Esophagus muscularis mucosa (tissue), 4 donors: ENCODE measurements at regions not wholly inside any gene's neighbourhood (a gene's known extent, or its start where the extent isn't known, plus 50 kb on each side); places are given as distances from the start of the nearest gene placed in this dataset.

Source experiments
- DNase-seq: peaks from one replicate; pipeline ENCODE4 v3.0.0-alpha.2; 2017; ENCODE audit errors: extremely low spot score
- H3K27ac ChIP-seq, 4 donors: fragments of 200-600 bp; sonication (generic); replicated peaks in 1 of 4; 1 replicate in 3 of 4; 2 replicates in 1 of 4; pipeline ENCODE4 v1.5.1; 2016 to 2019; ENCODE audit warnings: mild to moderate bottlenecking in 1 of 4
- H3K27me3 ChIP-seq, 4 donors: fragments of 200-600 bp; sonication (generic); one replicate each; pipeline versions ENCODE4 v1.5.1 to v1.6.0; 2016 to 2019
- H3K36me3 ChIP-seq, 4 donors: fragments of 200-600 bp; sonication (generic); one replicate each; pipeline ENCODE4 v1.5.1; 2016 to 2019
- H3K4me1 ChIP-seq, 4 donors: fragments of 200-600 bp; sonication (generic); one replicate each; pipeline ENCODE4 v1.5.1; 2016 to 2019
- H3K4me3 ChIP-seq, 4 donors: fragments of 200-600 bp; sonication (generic); 1 replicate in 2 of 4; 2 replicates in 2 of 4; pipeline ENCODE4 v1.5.1; 2016 to 2019; ENCODE audit warnings: mild to moderate bottlenecking in 4 of 4, moderate library complexity in 1 of 4
- H3K9me3 ChIP-seq, 4 donors: fragments of 200-600 bp; sonication (generic); 1 replicate in 3 of 4; 2 replicates in 1 of 4; pipeline ENCODE4 v1.5.1; 2016 to 2019
- CTCF ChIP-seq, 3 experiments: fragments of 200-600 bp in 2 of 3; fragments of 450-650 bp in 1 of 3; sonication (generic) in 2 of 3; IDR thresholded peaks; one replicate each; pipeline ENCODE4 v1.5.1; 2017 to 2019; ENCODE audit warnings: antibody characterized with exemption in 3 of 3, mild to moderate bottlenecking in 2 of 3, moderate library complexity in 1 of 3
- EP300 ChIP-seq: sonication (generic); formaldehyde crosslinking; IDR thresholded peaks from one replicate; pipeline ENCODE4 v1.6.1; 2017; ENCODE audit warnings: antibody characterized with exemption
- POLR2A ChIP-seq: fragments of 450-650 bp; IDR thresholded peaks from one replicate; pipeline ENCODE4 v1.6.1; 2017; ENCODE audit warnings: antibody characterized with exemption, moderate library complexity, mild to moderate bottlenecking, low read depth
- POLR2AphosphoS5 ChIP-seq, 2 donors: sonication (generic); formaldehyde crosslinking; IDR thresholded peaks; one replicate each; pipeline ENCODE4 v1.6.1; 2017; ENCODE audit warnings: antibody characterized with exemption in 2 of 2
- WGBS: methylation state at CpG from one replicate; pipeline ENCODE4 v1.1.5; 2018; 5-methylcytosine and 5-hydroxymethylcytosine counted together
- intact Hi-C: fragments of 100-400 bp; cut with DNase I; formaldehyde crosslinking; loops from one replicate; pipeline ENCODE4 v1.15.1; 2023

- no peak for DNase-seq
- H3K27ac ChIP-seq, result no peak overlapping the region
- no peak overlapping the region for H3K4me3 ChIP-seq
- H3K4me1 ChIP-seq, result no peaks in the 10 kb centered on the region
- H3K27me3 ChIP-seq, result no peaks in the 10 kb centered on the region
- H3K36me3 ChIP-seq, result no peaks in the 10 kb centered on the region
- intact Hi-C loops, result no loop called here
- 83% methylated on average over 2 of the region's 2 CpGs for WGBS
- H3K9me3 ChIP-seq, result no peaks in the 10 kb centered on the region
- no peak for TF ChIP-seq POLR2AphosphoS5 (IDR thresholded peaks at IDR 0.05)
- TF ChIP-seq EP300, result no peak
- TF ChIP-seq POLR2A, result no peak
- TF ChIP-seq CTCF (IDR thresholded peaks at IDR 0.05), result no peak
Measured at GRCh38 chr11:80365076-80365725, 924.4 kb upstream of the TENM4 start.

- no peaks in the 10 kb centered on the region for H3K4me1 ChIP-seq
- WGBS, result 90% methylated on average over 9 of the region's 9 CpGs
- no peaks in the 10 kb centered on the region for H3K27me3 ChIP-seq
- no peak overlapping the region for H3K4me3 ChIP-seq
- H3K36me3 ChIP-seq, result no peaks in the 10 kb centered on the region
- no peaks in the 10 kb centered on the region for H3K9me3 ChIP-seq
- intact Hi-C loops, result no loop called here
- DNase-seq, result no peak
- TF ChIP-seq EP300, result no peak
- TF ChIP-seq POLR2A, result no peak
- no peak for TF ChIP-seq CTCF (IDR thresholded peaks at IDR 0.05)
- TF ChIP-seq POLR2AphosphoS5 (IDR thresholded peaks at IDR 0.05), result no peak
- H3K27ac ChIP-seq, result no peak overlapping the region
Measured at GRCh38 chr11:80362563-80363340, 921.9 kb upstream of the TENM4 start.

- no peaks in the 10 kb centered on the region for H3K4me1 ChIP-seq
Measured at GRCh38 chr11:80355251-80355650, 914.4 kb upstream of the TENM4 start.

GRCh38 chr11:80350541-80350940, 909.7 kb upstream of the TENM4 start:
- Histone ChIP-seq H3K9me3 (no peaks in the 10 kb centered on the region), H3K36me3 (no peaks in the 10 kb centered on the region), H3K4me1 (no peaks in the 10 kb centered on the region), H3K27ac (no peak overlapping the region), H3K4me3 (no peak overlapping the region), H3K27me3 (no peaks in the 10 kb centered on the region)
- intact Hi-C loops, result no loop called here
- TF ChIP-seq CTCF (IDR thresholded peaks at IDR 0.05) (no peak), POLR2AphosphoS5 (IDR thresholded peaks at IDR 0.05) (no peak), POLR2A (no peak), EP300 (no peak)
- no peak for DNase-seq
- 63% methylated on average over 3 of the region's 3 CpGs for WGBS

More at GRCh38 chr11:80355251-80355650, 914.4 kb upstream of the TENM4 start:
- TF ChIP-seq CTCF (IDR thresholded peaks at IDR 0.05), result no peak
- no peak for TF ChIP-seq POLR2AphosphoS5 (IDR thresholded peaks at IDR 0.05)
- TF ChIP-seq EP300, result no peak
- TF ChIP-seq POLR2A, result no peak
- intact Hi-C loops, result no loop called here
- no peak for DNase-seq
- Histone ChIP-seq H3K27me3 (no peaks in the 10 kb centered on the region), H3K9me3 (no peaks in the 10 kb centered on the region), H3K4me3 (no peak overlapping the region), H3K36me3 (no peaks in the 10 kb centered on the region), H3K27ac (no peak overlapping the region)
- WGBS, result 89% methylated on average over 1 of the region's 1 CpG
